HEK293 (cell line): ENCODE measurements at regions not wholly inside any gene's neighbourhood (a gene's known extent, or its start where the extent isn't known, plus 50 kb on each side); places are given as distances from the start of the nearest gene placed in this dataset.

Source experiments
- CTCF ChIA-PET: fragments of 350-600 bp; formaldehyde crosslinking; extraction: SDS; loops from one replicate; lab custom pipeline; 2021; ENCODE audit warnings: antibody characterized with exemption; lab: Yijun Ruan, JAX
- POLR2A ChIA-PET: fragments of 300-600 bp; formaldehyde crosslinking; extraction: SDS; loops from one replicate; lab custom pipeline; 2020; ENCODE audit warnings: antibody characterized with exemption, inconsistent platforms; lab: Yijun Ruan, JAX
- H3K27ac ChIP-seq: fragments of 200-500 bp; sonication (Bioruptor generic); 2 replicates; pipeline ENCODE4 v1.5.1; 2014; ENCODE audit warnings: low read depth, low read length, control low read depth, inconsistent platforms; ENCODE audit errors: extremely low read depth
- H3K36me3 ChIP-seq, 2 experiments: fragments of 200-500 bp in 1 of 2; sonication (Bioruptor generic) in 1 of 2; 1 replicate in 1 of 2; 2 replicates in 1 of 2; pipeline ENCODE4 v1.5.1; 2014 to 2017; ENCODE audit warnings: inconsistent platforms in 2 of 2, low read length in 2 of 2; ENCODE audit not compliant: control insufficient read depth in 2 of 2, insufficient read depth in 1 of 2
- H3K4me1 ChIP-seq: fragments of 200-500 bp; sonication (Bioruptor generic); 2 replicates; pipeline ENCODE4 v1.5.1; 2014; ENCODE audit warnings: mild to moderate bottlenecking, low read length, inconsistent platforms; ENCODE audit not compliant: control insufficient read depth, insufficient read depth
- H3K4me3 ChIP-seq: 2 replicates; pipeline ENCODE4 v1.5.1; 2011; ENCODE audit warnings: low read depth, mild to moderate bottlenecking, control low read depth, low read length, moderate library complexity
- H3K9me3 ChIP-seq: fragments of 200-500 bp; sonication (Bioruptor generic); 2 replicates; pipeline ENCODE4 v1.5.1; 2014; ENCODE audit warnings: low read depth, low read length, inconsistent platforms; ENCODE audit not compliant: control insufficient read depth, insufficient read depth
- BCL11B ChIP-seq: fragments of 450-650 bp; formaldehyde crosslinking; IDR thresholded peaks from 2 replicates; pipeline ENCODE4 v1.5.1; 2016; ENCODE audit warnings: low read depth, missing biosample characterization, missing genetic modification characterization
- GLI4 ChIP-seq: fragments of 450-650 bp; formaldehyde crosslinking; IDR thresholded peaks from 2 replicates; pipeline ENCODE4 v1.5.1; 2016; ENCODE audit warnings: missing biosample characterization, missing genetic modification characterization
- GLIS2 ChIP-seq: fragments of 450-650 bp; formaldehyde crosslinking; IDR thresholded peaks from 2 replicates; pipeline ENCODE4 v1.5.1; 2016; ENCODE audit warnings: missing biosample characterization, missing genetic modification characterization
- HOXC10 ChIP-seq: sonication (generic); formaldehyde crosslinking; IDR thresholded peaks from 2 replicates; pipeline ENCODE4 v1.8.1; 2023; ENCODE audit warnings: mild to moderate bottlenecking, missing genetic modification reagents
- OSR2 ChIP-seq: fragments of 450-650 bp; formaldehyde crosslinking; IDR thresholded peaks from 2 replicates; pipeline ENCODE4 v1.5.1; 2016; ENCODE audit warnings: missing biosample characterization, missing genetic modification characterization
- OVOL3 ChIP-seq: fragments of 450-650 bp; formaldehyde crosslinking; IDR thresholded peaks from 2 replicates; pipeline ENCODE4 v1.5.1; 2016; ENCODE audit warnings: missing biosample characterization, missing genetic modification characterization
- SCRT1 ChIP-seq: fragments of 450-650 bp; formaldehyde crosslinking; IDR thresholded peaks from 2 replicates; pipeline ENCODE4 v1.5.1; 2016; ENCODE audit warnings: missing biosample characterization, missing genetic modification characterization, borderline replicate concordance
- SCRT2 ChIP-seq: fragments of 450-650 bp; formaldehyde crosslinking; IDR thresholded peaks from 2 replicates; pipeline ENCODE4 v1.5.1; 2016; ENCODE audit warnings: missing biosample characterization, missing genetic modification characterization
- TCF7L2 ChIP-seq: IDR thresholded peaks from 2 replicates; pipeline ENCODE4 v1.6.1; 2011; ENCODE audit warnings: low read depth, mild to moderate bottlenecking, inconsistent platforms, low read length, moderate library complexity, borderline replicate concordance
- WT1 ChIP-seq: fragments of 450-650 bp; formaldehyde crosslinking; IDR thresholded peaks from 2 replicates; pipeline ENCODE4 v1.5.1; 2016; ENCODE audit warnings: missing biosample characterization, missing genetic modification characterization
- ZBTB21 ChIP-seq: fragments of 450-650 bp; formaldehyde crosslinking; IDR thresholded peaks from 2 replicates; pipeline ENCODE4 v1.5.1; 2017; ENCODE audit warnings: missing biosample characterization, missing genetic modification characterization
- ZFP69B ChIP-seq: fragments of 450-650 bp; formaldehyde crosslinking; IDR thresholded peaks from 2 replicates; pipeline ENCODE4 v1.5.1; 2016; ENCODE audit warnings: missing biosample characterization, missing genetic modification characterization
- ZNF121 ChIP-seq: fragments of 450-650 bp; formaldehyde crosslinking; IDR thresholded peaks from 2 replicates; pipeline ENCODE4 v1.5.1; 2016; ENCODE audit warnings: missing biosample characterization, missing genetic modification characterization
- ZNF169 ChIP-seq: fragments of 450-650 bp; formaldehyde crosslinking; IDR thresholded peaks from 2 replicates; pipeline ENCODE4 v1.5.1; 2016; ENCODE audit warnings: missing biosample characterization, missing genetic modification characterization
- ZNF23 ChIP-seq: fragments of 450-650 bp; formaldehyde crosslinking; IDR thresholded peaks from 2 replicates; pipeline ENCODE4 v1.5.1; 2016; ENCODE audit warnings: missing biosample characterization, missing genetic modification characterization, borderline replicate concordance
- ZNF341 ChIP-seq: fragments of 450-650 bp; formaldehyde crosslinking; IDR thresholded peaks from 2 replicates; pipeline ENCODE4; 2016; ENCODE audit warnings: low read depth, missing biosample characterization, missing genetic modification characterization
- ZNF404 ChIP-seq: fragments of 450-650 bp; formaldehyde crosslinking; IDR thresholded peaks from 2 replicates; pipeline ENCODE4 v1.5.1; 2017; ENCODE audit warnings: missing biosample characterization, missing genetic modification characterization
- ZNF529 ChIP-seq: fragments of 450-650 bp; formaldehyde crosslinking; IDR thresholded peaks from 2 replicates; pipeline ENCODE4 v1.5.1; 2017; ENCODE audit warnings: missing genetic modification characterization, missing biosample characterization; ENCODE audit not compliant: insufficient replicate concordance
- ZNF548 ChIP-seq: fragments of 450-650 bp; formaldehyde crosslinking; IDR thresholded peaks from 2 replicates; pipeline ENCODE4 v1.5.1; 2016; ENCODE audit warnings: missing biosample characterization, missing genetic modification characterization
- ZNF571 ChIP-seq: fragments of 450-650 bp; formaldehyde crosslinking; IDR thresholded peaks from 2 replicates; pipeline ENCODE4 v1.5.0; 2017; ENCODE audit warnings: missing biosample characterization, missing genetic modification characterization
- ZNF600 ChIP-seq: fragments of 450-650 bp; formaldehyde crosslinking; IDR thresholded peaks from 2 replicates; pipeline ENCODE4 v1.5.1; 2016; ENCODE audit warnings: missing biosample characterization, missing genetic modification characterization
- ZNF707 ChIP-seq: fragments of 450-650 bp; formaldehyde crosslinking; IDR thresholded peaks from 2 replicates; pipeline ENCODE4 v1.5.1; 2016; ENCODE audit warnings: missing biosample characterization, missing genetic modification characterization
- ZNF76 ChIP-seq: fragments of 450-650 bp; formaldehyde crosslinking; IDR thresholded peaks from 2 replicates; pipeline ENCODE4; 2016; ENCODE audit warnings: low read depth, missing biosample characterization, missing genetic modification characterization, borderline replicate concordance
- ZNF785 ChIP-seq: fragments of 450-650 bp; formaldehyde crosslinking; IDR thresholded peaks from 2 replicates; pipeline ENCODE4 v1.5.1; 2016; ENCODE audit warnings: missing biosample characterization, missing genetic modification characterization
- ZNF830 ChIP-seq: fragments of 450-650 bp; IDR thresholded peaks from 2 replicates; pipeline ENCODE4 v1.5.0; 2018; ENCODE audit warnings: missing biosample characterization, missing genetic modification characterization, low read depth, mild to moderate bottlenecking, moderate library complexity
- ZSCAN23 ChIP-seq: fragments of 450-650 bp; formaldehyde crosslinking; IDR thresholded peaks from 2 replicates; pipeline ENCODE4 v1.5.1; 2016; ENCODE audit warnings: missing biosample characterization, missing genetic modification characterization
- TF ChIP-seq, protein P1 (sequence below): fragments of 450-650 bp; formaldehyde crosslinking; IDR thresholded peaks from 2 replicates; pipeline ENCODE4 v1.5.1; 2016; ENCODE audit warnings: missing biosample characterization, missing genetic modification characterization
- TF ChIP-seq, protein P2 (sequence below): fragments of 450-650 bp; formaldehyde crosslinking; IDR thresholded peaks from 2 replicates; pipeline ENCODE4 v1.5.1; 2016; ENCODE audit warnings: missing biosample characterization, missing genetic modification characterization
- TF ChIP-seq, protein P3 (sequence below): fragments of 450-650 bp; formaldehyde crosslinking; IDR thresholded peaks from 2 replicates; pipeline ENCODE4 v1.5.1; 2016; ENCODE audit warnings: missing biosample characterization, missing genetic modification characterization
- TF ChIP-seq, protein P4 (sequence below): fragments of 450-650 bp; formaldehyde crosslinking; IDR thresholded peaks from 2 replicates; pipeline ENCODE4 v1.5.1; 2016; ENCODE audit warnings: missing biosample characterization, missing genetic modification characterization

DNA sequence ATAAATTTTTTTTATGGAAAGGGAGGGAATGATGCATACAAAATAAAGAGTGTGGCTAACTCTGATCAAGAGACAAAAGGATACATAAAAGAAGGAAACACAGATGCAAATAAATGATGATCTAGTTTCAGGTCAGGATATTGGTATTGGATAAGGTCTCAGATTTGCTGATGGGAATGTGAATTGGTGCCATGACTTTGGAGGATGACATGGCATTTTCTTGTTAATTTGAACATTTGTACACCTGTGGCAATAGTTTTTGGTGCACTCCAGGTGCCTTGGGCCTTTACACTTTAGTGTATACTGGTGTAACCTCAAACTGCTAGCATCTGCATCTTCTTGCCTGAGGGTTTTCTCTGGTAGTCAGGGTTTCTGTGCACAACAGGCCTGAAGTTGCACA is 279.3 kb downstream of the TMEM121 start:
- no peaks in the 10 kb centered on the region for H3K4me1 ChIP-seq
- CTCF ChIA-PET, result no interaction called here
- POLR2A ChIA-PET, result no interaction called here
- H3K27ac ChIP-seq, result no peak overlapping the region
- H3K4me3 ChIP-seq, result no peak overlapping the region
- no peaks in the 10 kb centered on the region for H3K36me3 ChIP-seq
- no peaks in the 10 kb centered on the region for H3K9me3 ChIP-seq
- TF ChIP-seq ZBTB21, result no peak
- TF ChIP-seq, protein P1, sequence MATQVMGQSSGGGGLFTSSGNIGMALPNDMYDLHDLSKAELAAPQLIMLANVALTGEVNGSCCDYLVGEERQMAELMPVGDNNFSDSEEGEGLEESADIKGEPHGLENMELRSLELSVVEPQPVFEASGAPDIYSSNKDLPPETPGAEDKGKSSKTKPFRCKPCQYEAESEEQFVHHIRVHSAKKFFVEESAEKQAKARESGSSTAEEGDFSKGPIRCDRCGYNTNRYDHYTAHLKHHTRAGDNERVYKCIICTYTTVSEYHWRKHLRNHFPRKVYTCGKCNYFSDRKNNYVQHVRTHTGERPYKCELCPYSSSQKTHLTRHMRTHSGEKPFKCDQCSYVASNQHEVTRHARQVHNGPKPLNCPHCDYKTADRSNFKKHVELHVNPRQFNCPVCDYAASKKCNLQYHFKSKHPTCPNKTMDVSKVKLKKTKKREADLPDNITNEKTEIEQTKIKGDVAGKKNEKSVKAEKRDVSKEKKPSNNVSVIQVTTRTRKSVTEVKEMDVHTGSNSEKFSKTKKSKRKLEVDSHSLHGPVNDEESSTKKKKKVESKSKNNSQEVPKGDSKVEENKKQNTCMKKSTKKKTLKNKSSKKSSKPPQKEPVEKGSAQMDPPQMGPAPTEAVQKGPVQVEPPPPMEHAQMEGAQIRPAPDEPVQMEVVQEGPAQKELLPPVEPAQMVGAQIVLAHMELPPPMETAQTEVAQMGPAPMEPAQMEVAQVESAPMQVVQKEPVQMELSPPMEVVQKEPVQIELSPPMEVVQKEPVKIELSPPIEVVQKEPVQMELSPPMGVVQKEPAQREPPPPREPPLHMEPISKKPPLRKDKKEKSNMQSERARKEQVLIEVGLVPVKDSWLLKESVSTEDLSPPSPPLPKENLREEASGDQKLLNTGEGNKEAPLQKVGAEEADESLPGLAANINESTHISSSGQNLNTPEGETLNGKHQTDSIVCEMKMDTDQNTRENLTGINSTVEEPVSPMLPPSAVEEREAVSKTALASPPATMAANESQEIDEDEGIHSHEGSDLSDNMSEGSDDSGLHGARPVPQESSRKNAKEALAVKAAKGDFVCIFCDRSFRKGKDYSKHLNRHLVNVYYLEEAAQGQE (tag by site-specific recombination), result no peak
- no peak for TF ChIP-seq ZNF23
- no peak for TF ChIP-seq ZNF600
- TF ChIP-seq ZNF830, result no peak
- no peak for TF ChIP-seq GLIS2 (tag by site-specific recombination)
- no peak for TF ChIP-seq ZNF169 (tag by site-specific recombination)
- no peak for TF ChIP-seq ZNF785
- no peak for TF ChIP-seq ZFP69B (tag by site-specific recombination)
- no peak for TF ChIP-seq WT1
- no peak for TF ChIP-seq OSR2 (tag by site-specific recombination)
- no peak for TF ChIP-seq ZNF404
- TF ChIP-seq, protein P2, sequence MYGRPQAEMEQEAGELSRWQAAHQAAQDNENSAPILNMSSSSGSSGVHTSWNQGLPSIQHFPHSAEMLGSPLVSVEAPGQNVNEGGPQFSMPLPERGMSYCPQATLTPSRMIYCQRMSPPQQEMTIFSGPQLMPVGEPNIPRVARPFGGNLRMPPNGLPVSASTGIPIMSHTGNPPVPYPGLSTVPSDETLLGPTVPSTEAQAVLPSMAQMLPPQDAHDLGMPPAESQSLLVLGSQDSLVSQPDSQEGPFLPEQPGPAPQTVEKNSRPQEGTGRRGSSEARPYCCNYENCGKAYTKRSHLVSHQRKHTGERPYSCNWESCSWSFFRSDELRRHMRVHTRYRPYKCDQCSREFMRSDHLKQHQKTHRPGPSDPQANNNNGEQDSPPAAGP (tag by site-specific recombination), result no peak

DNA sequence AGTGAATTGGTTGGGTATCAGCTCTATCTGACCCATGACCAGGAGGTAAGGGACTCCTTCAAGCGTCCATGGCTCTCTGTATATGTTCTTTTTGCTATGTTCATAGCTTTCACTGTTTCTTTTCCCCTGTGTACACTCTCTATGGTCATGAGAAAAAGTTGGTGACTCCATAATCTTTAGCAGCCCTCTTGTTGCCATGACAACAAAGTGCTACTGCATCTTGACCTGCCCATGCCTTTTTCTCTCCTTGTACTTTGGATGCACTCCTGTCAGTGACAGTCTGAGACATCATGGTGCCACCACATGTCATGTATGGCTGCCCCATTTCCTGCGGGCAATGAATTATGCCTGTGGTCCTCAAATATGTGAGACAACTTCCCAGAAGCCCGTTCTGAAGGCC is 280.2 kb downstream of the TMEM121 start:
- ChIA-PET POLR2A (no interaction called here), CTCF (no interaction called here)
- TF ChIP-seq ZNF121 (tag by site-specific recombination), result no peak
- no peak for TF ChIP-seq ZNF548
- no peak for TF ChIP-seq SCRT1 (tag by site-specific recombination)
- no peak for TF ChIP-seq GLI4 (tag by site-specific recombination)
- TF ChIP-seq ZNF707 (tag by site-specific recombination), result no peak
- no peak for TF ChIP-seq ZNF571 (tag by site-specific recombination)
- TF ChIP-seq, protein P3, sequence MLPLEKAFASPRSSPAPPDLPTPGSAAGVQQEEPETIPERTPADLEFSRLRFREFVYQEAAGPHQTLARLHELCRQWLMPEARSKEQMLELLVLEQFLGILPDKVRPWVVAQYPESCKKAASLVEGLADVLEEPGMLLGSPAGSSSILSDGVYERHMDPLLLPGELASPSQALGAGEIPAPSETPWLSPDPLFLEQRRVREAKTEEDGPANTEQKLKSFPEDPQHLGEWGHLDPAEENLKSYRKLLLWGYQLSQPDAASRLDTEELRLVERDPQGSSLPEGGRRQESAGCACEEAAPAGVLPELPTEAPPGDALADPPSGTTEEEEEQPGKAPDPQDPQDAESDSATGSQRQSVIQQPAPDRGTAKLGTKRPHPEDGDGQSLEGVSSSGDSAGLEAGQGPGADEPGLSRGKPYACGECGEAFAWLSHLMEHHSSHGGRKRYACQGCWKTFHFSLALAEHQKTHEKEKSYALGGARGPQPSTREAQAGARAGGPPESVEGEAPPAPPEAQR (tag by site-specific recombination), result no peak
- no peak for TF ChIP-seq BCL11B
- no peak for TF ChIP-seq ZNF341 (tag by site-specific recombination)
- no peak for TF ChIP-seq SCRT2 (tag by site-specific recombination)
- TF ChIP-seq OVOL3 (tag by site-specific recombination), result no peak
- no peak for TF ChIP-seq ZSCAN23 (tag by site-specific recombination)
- TF ChIP-seq, protein P4, sequence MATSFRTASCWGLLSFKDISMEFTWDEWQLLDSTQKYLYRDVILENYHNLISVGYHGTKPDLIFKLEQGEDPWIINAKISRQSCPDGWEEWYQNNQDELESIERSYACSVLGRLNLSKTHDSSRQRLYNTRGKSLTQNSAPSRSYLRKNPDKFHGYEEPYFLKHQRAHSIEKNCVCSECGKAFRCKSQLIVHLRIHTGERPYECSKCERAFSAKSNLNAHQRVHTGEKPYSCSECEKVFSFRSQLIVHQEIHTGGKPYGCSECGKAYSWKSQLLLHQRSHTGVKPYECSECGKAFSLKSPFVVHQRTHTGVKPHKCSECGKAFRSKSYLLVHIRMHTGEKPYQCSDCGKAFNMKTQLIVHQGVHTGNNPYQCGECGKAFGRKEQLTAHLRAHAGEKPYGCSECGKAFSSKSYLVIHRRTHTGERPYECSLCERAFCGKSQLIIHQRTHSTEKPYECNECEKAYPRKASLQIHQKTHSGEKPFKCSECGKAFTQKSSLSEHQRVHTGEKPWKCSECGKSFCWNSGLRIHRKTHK, result no peak
- TF ChIP-seq ZNF529 (tag by site-specific recombination), result no peak
- no peak for TF ChIP-seq TCF7L2
- no peak for TF ChIP-seq ZNF76
- TF ChIP-seq HOXC10, result no peak
- Histone ChIP-seq H3K4me1 (no peaks in the 10 kb centered on the region), H3K36me3 (no peaks in the 10 kb centered on the region), H3K9me3 (no peaks in the 10 kb centered on the region), H3K27ac (no peak overlapping the region), H3K4me3 (no peak overlapping the region)
